HG02798 (cell line): ENCODE measurements at regions not wholly inside any gene's neighbourhood (a gene's known extent, or its start where the extent isn't known, plus 50 kb on each side); places are given as distances from the start of the nearest gene placed in this dataset.

Experiments used
- ATAC-seq: cut with Tn5 transposase; IDR thresholded peaks from one replicate; pipeline ENCODE4 v1.9.1; 2021; ENCODE audit warnings: mild to moderate bottlenecking; ENCODE audit not compliant: unreplicated experiment, poor library complexity

- no peak for ATAC-seq
These were observed 583.3 kb upstream of the TENM3 start for GRCh38 chr4:181659876-181660275.

DNA sequence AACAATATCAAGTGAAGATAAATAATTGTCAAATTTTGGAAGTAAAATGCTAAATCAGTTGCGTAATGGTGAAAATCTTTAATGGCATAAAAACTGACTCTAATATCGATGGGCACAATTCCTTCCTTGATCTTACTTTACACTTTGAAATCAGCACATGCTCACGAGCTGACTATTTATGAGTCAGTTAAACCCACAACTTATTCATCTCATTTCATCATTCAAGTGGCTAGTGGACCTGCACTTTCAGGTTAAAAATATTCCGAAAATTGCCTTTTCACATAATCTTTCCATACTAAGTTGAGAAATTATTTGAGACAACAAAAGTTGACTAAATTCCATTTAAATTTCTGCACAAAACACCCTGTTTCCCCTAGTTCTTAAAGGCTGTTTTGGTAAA is 582.1 kb upstream of the TENM3 start:
- ATAC-seq: no peak

GRCh38 chr4:181661923-181662322 is 581.3 kb upstream of the TENM3 start:
- ATAC-seq: no peak

DNA sequence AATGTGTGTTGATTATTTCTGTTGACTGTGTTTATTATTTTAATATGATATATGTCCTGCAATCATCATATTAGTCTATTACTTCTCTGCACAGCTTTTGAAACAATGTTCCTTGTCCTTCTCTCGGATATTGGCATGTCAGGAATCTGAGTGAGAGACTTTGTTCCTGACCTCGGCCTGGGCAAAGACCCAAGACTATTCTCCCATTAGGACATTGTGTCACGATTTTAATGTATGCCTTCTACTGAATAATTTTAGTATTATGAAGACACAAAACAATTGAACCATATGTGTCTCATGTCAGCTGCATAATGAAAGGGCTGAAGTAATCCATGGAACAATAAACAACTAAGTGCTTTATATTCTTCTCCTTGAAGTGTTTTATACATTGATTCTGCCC is 580.8 kb upstream of the TENM3 start:
- no peak for ATAC-seq

- no peak for ATAC-seq
These were observed 572.7 kb upstream of the TENM3 start for GRCh38 chr4:181670506-181670905.

GRCh38 chr4:181671672-181672071 is 571.5 kb upstream of the TENM3 start:
- ATAC-seq: no peak

DNA sequence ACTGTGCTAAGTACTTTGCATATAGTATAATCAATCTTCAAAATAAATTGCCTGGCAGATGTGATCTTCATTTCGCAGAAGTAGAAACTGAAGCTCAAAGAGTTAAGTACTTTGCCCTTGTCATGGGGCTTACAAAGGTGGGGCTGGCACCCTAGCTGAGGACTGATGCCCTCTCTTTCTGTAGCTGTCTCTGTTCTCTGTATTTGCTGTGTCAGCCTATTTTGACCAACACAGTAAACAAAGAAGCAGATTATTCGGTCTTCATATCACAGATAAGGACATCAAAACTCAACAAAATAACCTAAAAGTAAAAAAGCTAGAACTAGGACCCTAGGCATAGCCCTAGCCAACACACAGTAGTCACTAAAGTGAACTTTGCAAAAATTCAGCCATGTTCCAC is 570.5 kb upstream of the TENM3 start:
- ATAC-seq: no peak

- ATAC-seq: no peak
These were observed 568.8 kb upstream of the TENM3 start for GRCh38 chr4:181674315-181674875.

- no peak for ATAC-seq
These were observed 566.7 kb upstream of the TENM3 start for GRCh38 chr4:181676546-181676945.

DNA sequence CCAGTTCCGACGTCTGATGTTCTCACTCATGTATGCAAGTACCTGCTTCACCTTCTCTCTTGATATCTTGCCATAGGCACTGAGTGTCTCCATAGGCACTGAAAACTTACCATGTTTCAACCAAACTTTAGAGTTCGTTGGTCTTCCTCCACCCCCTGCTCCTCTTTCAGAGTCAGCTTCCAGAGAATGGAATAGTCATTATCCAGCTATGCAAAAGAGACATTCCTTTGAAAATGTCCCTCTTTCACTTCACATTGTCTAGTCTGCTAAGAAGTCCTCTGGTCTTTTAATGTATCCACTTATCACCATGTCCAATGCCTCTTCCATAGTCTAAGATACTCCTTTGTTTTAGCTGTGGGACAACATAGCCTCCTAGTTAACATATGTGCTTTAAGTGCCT is 566.0 kb upstream of the TENM3 start:
- no peak for ATAC-seq

DNA sequence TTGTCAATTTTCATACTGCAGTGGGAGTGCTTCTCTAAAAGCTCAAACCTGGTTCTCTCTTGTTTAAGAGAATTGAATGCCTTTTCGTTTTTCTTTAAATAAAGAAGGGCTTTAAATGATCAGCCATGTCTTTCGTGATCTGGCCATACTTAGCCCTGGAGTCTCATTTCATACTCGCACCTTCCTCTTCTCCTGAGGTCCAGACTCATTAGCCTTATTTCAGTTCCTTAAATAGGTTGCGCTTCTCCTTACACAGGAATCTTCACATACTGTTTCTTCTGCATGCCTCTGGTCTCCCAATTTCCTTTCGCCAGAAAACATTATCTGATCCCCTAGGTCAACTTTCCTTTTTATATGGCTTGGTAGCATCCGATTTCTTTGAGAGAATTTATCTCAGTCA is 565.6 kb upstream of the TENM3 start:
- ATAC-seq: no peak

DNA sequence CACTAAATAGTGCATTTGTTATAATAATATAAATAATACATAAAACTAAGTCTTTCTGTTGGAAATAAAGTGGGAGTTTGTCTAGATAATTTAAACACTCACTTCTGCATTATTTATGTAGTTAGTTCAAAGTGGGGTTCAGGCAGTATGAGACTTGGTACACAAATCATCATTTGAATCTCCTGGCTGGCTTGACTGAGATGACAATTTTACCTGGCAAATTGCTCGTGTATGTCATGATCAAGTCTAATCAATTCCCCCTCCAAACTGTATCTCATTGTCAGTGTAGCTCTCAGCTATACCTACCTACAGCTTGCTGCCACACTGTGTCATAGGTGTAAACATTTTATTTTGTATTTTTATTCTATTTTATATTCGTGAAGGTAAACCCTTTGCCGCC is 563.4 kb upstream of the TENM3 start:
- no peak for ATAC-seq

DNA sequence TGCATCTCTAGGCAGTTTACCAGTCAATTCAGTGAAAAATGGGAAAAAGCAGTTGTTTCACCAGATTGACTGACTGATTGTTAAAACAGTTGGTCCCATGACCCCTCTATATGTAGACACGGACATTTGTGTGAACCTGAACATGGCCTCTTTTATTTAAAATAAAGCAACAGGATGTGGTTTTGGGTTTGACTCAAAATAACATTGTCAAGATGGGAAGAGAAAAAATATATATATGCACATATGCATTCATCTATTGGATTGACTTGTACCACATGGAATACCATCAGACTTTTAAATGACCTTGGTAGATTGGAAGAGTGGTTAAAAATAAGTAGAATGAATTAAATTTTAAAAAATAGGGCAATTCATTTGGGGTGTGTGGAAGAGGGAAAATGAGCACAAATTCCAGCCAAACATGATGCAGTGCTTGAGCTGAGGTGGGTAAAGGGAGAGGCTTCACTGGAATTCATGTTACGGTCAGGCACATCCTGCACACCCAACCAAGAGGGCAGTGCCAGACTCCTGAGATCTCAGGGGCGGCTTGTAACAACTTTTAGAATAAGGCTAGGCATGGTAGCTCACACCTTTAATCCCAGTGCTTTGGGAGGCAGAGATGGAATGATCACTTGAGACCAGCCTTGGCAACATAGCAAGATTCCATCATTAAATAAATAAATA is 560.7 kb upstream of the TENM3 start:
- ATAC-seq: no peak

DNA sequence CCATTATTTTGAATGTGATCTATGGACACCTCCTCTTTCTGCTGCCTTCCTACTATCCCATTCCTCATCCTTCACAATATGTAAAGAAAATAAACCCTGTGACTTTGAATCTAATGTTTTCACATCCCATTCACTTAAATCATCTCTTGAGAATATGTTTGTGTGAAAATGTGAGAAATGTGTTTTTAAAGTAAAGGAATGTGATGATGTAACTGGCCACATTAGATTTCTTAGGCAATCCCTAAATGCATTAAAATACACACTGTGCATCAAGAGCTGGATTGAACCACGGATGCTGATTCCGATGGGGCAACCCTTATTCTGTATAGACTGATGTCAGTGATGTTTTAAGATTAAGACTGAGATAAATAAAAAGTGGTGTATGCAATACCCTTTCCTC is 558.9 kb upstream of the TENM3 start:
- ATAC-seq: no peak

DNA sequence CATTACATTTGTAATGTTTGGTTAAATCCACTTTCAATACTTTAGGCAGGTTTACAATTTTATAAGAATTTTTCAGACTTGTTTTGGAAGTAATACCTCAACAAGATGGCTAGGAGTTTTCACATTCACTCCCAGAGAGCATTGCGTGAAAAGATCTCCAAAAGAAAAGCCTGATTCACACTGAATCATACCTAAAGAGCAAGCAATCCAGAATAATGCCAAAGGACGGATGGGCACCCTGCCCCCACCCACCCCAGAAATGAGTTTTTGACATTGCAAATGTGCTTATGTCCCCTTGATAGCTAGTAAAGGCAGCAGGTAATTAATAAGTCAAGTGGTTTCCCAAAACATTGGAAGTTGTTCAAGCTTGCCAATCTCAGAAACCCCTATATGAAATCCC is 557.7 kb upstream of the TENM3 start:
- ATAC-seq: no peak

GRCh38 chr4:181685911-181686310 is 557.3 kb upstream of the TENM3 start:
- ATAC-seq: no peak

DNA sequence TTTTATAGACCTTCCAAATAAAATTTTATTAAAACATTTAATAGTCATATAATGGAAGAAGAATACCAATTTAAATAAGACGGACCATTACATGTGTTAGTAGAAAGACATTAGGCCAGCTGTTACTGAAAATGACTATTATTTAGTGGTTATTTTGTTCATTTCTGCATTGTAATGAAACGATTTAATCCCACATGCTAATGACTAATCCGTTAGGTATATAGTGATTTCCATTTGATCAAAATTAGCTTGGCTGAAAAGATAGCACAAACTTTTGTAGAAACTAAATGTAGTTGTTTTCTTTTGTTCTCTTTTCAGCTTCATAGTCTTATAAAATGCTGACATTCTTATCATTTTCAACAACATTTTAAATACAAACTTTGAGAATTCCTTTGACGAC is 556.1 kb upstream of the TENM3 start:
- ATAC-seq: no peak

GRCh38 chr4:181688432-181688831 is 554.8 kb upstream of the TENM3 start:
- no peak for ATAC-seq

GRCh38 chr4:181688872-181689271 is 554.3 kb upstream of the TENM3 start:
- no peak for ATAC-seq

- ATAC-seq: no peak
These were observed 552.7 kb upstream of the TENM3 start for GRCh38 chr4:181690498-181690897.

GRCh38 chr4:181692965-181693364 is 550.2 kb upstream of the TENM3 start:
- no peak for ATAC-seq

GRCh38 chr4:181693517-181693916 is 549.7 kb upstream of the TENM3 start:
- ATAC-seq: no peak
